K562 (cell line): ENCODE measurements at regions not wholly inside any gene's neighbourhood (a gene's known extent, or its start where the extent isn't known, plus 50 kb on each side); places are given as distances from the start of the nearest gene placed in this dataset.

Experiments used
- ATF7 ChIP-seq: fragments of 450-650 bp; IDR thresholded peaks from 2 replicates; pipeline ENCODE4 v1.7.1; 2014; ENCODE audit warnings: mild to moderate bottlenecking, moderate library complexity
- CTCF ChIP-seq, 3 experiments: IDR thresholded peaks in 2 of 3; conservative IDR thresholded peaks in 1 of 3; 2 replicates each; pipeline ENCODE4 v1.5.1; 2011 to 2012; ENCODE audit warnings: low read length in 3 of 3, mild to moderate bottlenecking in 3 of 3, control low read depth in 2 of 3, improper control_type of control experiment in 1 of 3, inconsistent platforms in 1 of 3, low read depth in 1 of 3, mixed read lengths in 1 of 3, moderate library complexity in 1 of 3; ENCODE audit not compliant: insufficient read depth in 2 of 3
- DEAF1 ChIP-seq: fragments of 450-650 bp; formaldehyde crosslinking; IDR thresholded peaks from 2 replicates; pipeline ENCODE4 v1.4.0; 2020; ENCODE audit warnings: mild to moderate bottlenecking, moderate library complexity
- ELF4 ChIP-seq: fragments of 450-650 bp; formaldehyde crosslinking; IDR thresholded peaks from 2 replicates; pipeline ENCODE4 v1.4.0; 2022; ENCODE audit warnings: missing genetic modification characterization
- ELK1 ChIP-seq: sonication (generic); formaldehyde crosslinking; IDR thresholded peaks from 2 replicates; pipeline ENCODE4 v1.8.1; 2022; ENCODE audit warnings: missing genetic modification reagents
- MAFK ChIP-seq: IDR thresholded peaks from 2 replicates; pipeline ENCODE4 v1.6.1; 2011; ENCODE audit warnings: low read length, improper control_type of control experiment
- MED1 ChIP-seq: sonication (generic); formaldehyde crosslinking; IDR thresholded peaks from 2 replicates; pipeline ENCODE4 v1.8.1; 2023; ENCODE audit warnings: missing genetic modification reagents, borderline replicate concordance
- SMARCA5 ChIP-seq: fragments of 450-650 bp; IDR thresholded peaks from 2 replicates; pipeline ENCODE4 v1.6.1; 2016
- SP1 ChIP-seq: sonication (generic); formaldehyde crosslinking; IDR thresholded peaks from 2 replicates; pipeline ENCODE4 v1.8.1; 2022; ENCODE audit warnings: mild to moderate bottlenecking, missing genetic modification reagents
- UBTF ChIP-seq, 2 experiments: IDR thresholded peaks; 2 replicates each; pipeline ENCODE4 v1.6.1; 2012; ENCODE audit warnings: improper control_type of control experiment in 2 of 2, low read depth in 2 of 2, low read length in 2 of 2, borderline replicate concordance in 1 of 2

GRCh38 chr4:13942977-13943376 is 315.5 kb upstream of the BOD1L1 start:
- TF ChIP-seq ELK1 (no peak), DEAF1 (CRISPR knock-in tag) (no peak), CTCF (IDR thresholded peaks at IDR 0.05 in 2 of 3, conservative IDR thresholded peaks at IDR 0.05 in 1 of 3; ENCODE audit: insufficient read depth in 2 of 3, low read depth in 1 of 3, low read length in 3 of 3) (no peak), MAFK (no peak), SP1 (CRISPR knock-in tag) (no peak), ATF7 (no peak), UBTF (IDR thresholded peaks at IDR 0.05; ENCODE audit: borderline replicate concordance in 1 of 2, low read depth in 2 of 2, low read length in 2 of 2) (no peak), ELF4 (CRISPR knock-in tag) (no peak), SMARCA5 (no peak), MED1 (no peak)
